ENCODE measurements at regions not wholly inside any gene's neighbourhood (a gene's known extent, or its start where the extent isn't known, plus 50 kb on each side); places are given as distances from the start of the nearest gene placed in this dataset.

DNA sequence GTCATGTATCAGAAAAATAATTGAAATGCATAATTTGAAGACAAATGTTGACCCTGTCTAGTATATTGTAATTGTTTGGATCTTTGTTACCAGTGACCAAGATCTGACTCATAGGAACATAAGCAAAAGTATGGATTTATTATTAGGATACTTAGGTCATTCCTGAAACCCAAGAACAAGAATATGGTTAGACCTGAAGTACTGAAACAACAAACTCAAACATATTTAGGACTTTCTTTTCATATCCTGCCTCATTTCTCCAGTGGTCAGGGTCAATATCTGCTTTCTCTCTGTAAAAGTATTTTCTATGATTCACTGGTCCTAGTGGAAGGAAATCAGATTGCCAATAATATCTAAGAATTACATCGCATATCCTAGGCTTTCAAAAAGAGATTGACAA is 1937.1 kb upstream of the WWC1 start:
- Mint-ChIP-seq H3K9me3 (ENCODE audit: insufficient read depth) (peaks cover 7% of the 10 kb centered on the region), H3K4me1 (ENCODE audit: low read depth) (no peaks in the 10 kb centered on the region), H3K27me3 (ENCODE audit: low read depth) (no peaks in the 10 kb centered on the region), H3K4me3 (no peak overlapping the region), H3K27ac (no peak overlapping the region), H3K36me3 (ENCODE audit: low read depth) (no peaks in the 10 kb centered on the region)
- ChIA-PET CTCF (no interaction called here), POLR2A (no interaction called here)
- ATAC-seq (no peak), DNase-seq (no peak)

- ChIA-PET CTCF (no interaction called here), POLR2A (no interaction called here)
- Mint-ChIP-seq H3K4me1 (ENCODE audit: low read depth) (no peaks in the 10 kb centered on the region), H3K27me3 (ENCODE audit: low read depth) (no peaks in the 10 kb centered on the region), H3K4me3 (no peak overlapping the region), H3K9me3 (ENCODE audit: insufficient read depth) (peaks cover 7% of the 10 kb centered on the region), H3K27ac (no peak overlapping the region), H3K36me3 (ENCODE audit: low read depth) (no peaks in the 10 kb centered on the region)
- no peak for ATAC-seq
- DNase-seq: no peak
These were observed 1935.3 kb upstream of the WWC1 start for GRCh38 chr5:166356096-166356495.

DNA sequence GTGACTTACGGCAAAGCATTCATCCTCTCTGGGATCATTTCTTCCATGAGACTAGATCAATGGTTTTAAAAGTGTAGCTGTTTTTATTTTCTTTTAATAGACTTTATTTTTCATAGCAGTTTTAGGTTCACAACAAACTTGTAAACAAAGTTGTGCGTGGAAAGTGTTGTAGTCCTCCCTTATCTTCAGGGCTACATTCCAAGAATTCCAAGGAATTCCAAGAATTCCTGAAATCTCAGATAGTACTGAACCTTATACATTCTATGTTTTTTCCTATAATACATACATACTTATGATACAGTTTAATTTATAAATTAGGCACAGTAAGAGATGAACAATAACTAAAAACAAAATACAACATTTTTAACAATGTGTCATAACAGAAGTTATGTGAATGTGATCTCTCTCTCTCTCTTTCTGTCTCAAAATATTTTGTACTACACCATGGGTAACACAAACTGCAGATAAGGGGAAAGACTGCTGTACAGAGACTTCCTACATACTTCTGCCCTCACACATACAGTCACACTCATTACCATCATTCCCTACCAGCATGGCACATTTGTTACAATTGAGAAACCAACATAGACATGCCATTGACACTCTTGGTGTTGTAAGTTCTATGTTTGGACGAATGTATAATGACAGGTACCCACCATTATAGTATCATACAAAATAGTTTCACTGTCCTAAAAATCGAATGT is 1933.2 kb upstream of the WWC1 start:
- H3K36me3 Mint-ChIP-seq (ENCODE audit: low read depth): no peaks in the 10 kb centered on the region
- no peaks in the 10 kb centered on the region for H3K4me1 Mint-ChIP-seq (ENCODE audit: low read depth)
- ChIA-PET POLR2A (no interaction called here), CTCF (no interaction called here)
- no peak for DNase-seq
- ATAC-seq: no peak
- peaks cover 11% of the 10 kb centered on the region for H3K9me3 Mint-ChIP-seq (ENCODE audit: insufficient read depth)
- no peak overlapping the region for H3K4me3 Mint-ChIP-seq
- H3K27ac Mint-ChIP-seq: no peak overlapping the region
- H3K27me3 Mint-ChIP-seq (ENCODE audit: low read depth): no peaks in the 10 kb centered on the region

DNA sequence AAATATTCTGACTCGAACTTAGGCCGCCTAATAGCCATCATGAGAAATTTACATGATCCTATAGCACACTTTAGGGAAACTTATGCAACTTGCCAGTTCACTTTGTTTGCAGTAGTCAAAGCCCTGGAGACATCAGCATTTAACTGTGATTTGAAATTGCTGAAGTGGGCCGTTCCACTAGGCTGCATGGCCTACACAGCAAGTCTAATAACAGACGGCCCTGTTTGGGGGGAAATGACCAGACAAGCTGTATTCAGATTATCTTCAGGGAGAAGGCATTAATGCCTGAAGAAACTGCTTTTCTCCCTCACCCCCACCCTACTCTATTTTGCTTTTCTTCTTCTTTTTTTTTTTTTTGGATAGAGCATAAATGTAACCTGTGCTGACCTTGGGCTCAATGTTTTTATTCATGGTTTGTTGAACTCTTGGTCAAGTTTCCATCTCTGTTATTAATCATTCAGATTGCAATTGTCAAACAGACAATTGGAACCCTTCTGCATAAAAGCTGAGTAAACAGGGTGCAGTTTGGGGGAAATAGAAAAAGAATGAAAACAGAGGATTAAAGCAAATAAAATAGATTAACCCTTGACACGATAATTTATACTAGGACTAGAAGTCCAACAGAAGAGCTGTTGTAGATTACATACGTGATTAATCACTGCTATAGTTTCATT is 1928.2 kb upstream of the WWC1 start:
- no peak overlapping the region for H3K4me3 Mint-ChIP-seq
- ATAC-seq (no peak), DNase-seq (no peak)
- no peaks in the 10 kb centered on the region for H3K4me1 Mint-ChIP-seq (ENCODE audit: low read depth)
- ChIA-PET POLR2A (no interaction called here), CTCF (no interaction called here)
- H3K27ac Mint-ChIP-seq: no peak overlapping the region
- H3K27me3 Mint-ChIP-seq (ENCODE audit: low read depth): no peaks in the 10 kb centered on the region
- H3K36me3 Mint-ChIP-seq (ENCODE audit: low read depth): no peaks in the 10 kb centered on the region
- H3K9me3 Mint-ChIP-seq (ENCODE audit: insufficient read depth): peaks cover 7% of the 10 kb centered on the region

DNA sequence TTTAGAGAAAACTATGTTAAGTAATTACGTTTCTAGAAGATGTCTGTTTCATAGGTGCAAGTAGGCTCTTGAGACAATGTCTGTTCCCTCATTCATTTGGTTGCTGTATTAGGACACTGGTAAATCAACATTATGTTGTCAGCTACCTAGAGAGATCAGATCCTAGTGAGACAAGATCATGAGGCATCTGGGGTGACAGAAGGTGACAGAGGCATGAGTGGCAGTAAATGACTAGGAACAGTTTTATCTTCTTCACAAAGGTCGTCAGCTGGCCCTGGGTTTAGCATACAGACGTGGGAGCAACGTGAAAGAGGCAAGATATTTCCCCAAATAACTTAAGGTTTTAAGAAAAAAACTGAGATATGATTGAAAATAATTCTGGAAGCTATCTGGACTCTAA is 1926.3 kb upstream of the WWC1 start:
- ATAC-seq (no peak), DNase-seq (no peak)
- CTCF ChIA-PET: no interaction called here
- POLR2A ChIA-PET: no interaction called here
- Mint-ChIP-seq H3K9me3 (ENCODE audit: insufficient read depth) (peaks cover 7% of the 10 kb centered on the region), H3K4me1 (ENCODE audit: low read depth) (no peaks in the 10 kb centered on the region), H3K36me3 (ENCODE audit: low read depth) (no peaks in the 10 kb centered on the region), H3K27ac (no peak overlapping the region), H3K27me3 (ENCODE audit: low read depth) (no peaks in the 10 kb centered on the region), H3K4me3 (no peak overlapping the region)

DNA sequence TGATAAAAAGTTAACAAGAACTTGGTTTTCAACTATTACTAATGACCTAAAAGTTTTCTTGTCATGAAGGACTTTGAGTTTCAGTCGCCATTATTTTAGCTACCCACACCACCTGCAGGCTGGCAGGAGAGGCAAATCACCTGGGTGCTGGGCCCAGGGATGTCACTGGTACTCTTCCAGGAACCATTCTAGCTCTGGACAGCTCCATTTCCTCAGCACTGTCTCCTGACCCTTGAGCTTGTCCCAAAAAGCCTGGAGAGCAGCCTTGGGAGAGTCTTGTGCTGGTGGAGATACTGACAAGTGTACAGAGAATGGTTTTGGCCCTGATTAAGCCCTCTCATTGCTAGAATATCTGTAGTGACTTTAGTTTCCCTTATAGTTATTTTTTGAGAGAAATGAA is 1924.1 kb upstream of the WWC1 start:
- Mint-ChIP-seq H3K4me3 (no peak overlapping the region), H3K36me3 (ENCODE audit: low read depth) (no peaks in the 10 kb centered on the region), H3K4me1 (ENCODE audit: low read depth) (no peaks in the 10 kb centered on the region), H3K27ac (no peak overlapping the region), H3K9me3 (ENCODE audit: insufficient read depth) (peaks cover 7% of the 10 kb centered on the region), H3K27me3 (ENCODE audit: low read depth) (no peaks in the 10 kb centered on the region)
- POLR2A ChIA-PET: no interaction called here
- ATAC-seq (no peak), DNase-seq (no peak)
- CTCF ChIA-PET: no interaction called here

GRCh38 chr5:166369346-166369745 is 1922.1 kb upstream of the WWC1 start:
- H3K36me3 Mint-ChIP-seq (ENCODE audit: low read depth): no peaks in the 10 kb centered on the region
- H3K27me3 Mint-ChIP-seq (ENCODE audit: low read depth): no peaks in the 10 kb centered on the region
- H3K4me1 Mint-ChIP-seq (ENCODE audit: low read depth): no peaks in the 10 kb centered on the region
- peaks cover 5% of the 10 kb centered on the region for H3K9me3 Mint-ChIP-seq (ENCODE audit: insufficient read depth)
- no peak overlapping the region for H3K27ac Mint-ChIP-seq
- no peak overlapping the region for H3K4me3 Mint-ChIP-seq
- POLR2A ChIA-PET: no interaction called here
- ATAC-seq (no peak), DNase-seq (no peak)
- CTCF ChIA-PET: no interaction called here

DNA sequence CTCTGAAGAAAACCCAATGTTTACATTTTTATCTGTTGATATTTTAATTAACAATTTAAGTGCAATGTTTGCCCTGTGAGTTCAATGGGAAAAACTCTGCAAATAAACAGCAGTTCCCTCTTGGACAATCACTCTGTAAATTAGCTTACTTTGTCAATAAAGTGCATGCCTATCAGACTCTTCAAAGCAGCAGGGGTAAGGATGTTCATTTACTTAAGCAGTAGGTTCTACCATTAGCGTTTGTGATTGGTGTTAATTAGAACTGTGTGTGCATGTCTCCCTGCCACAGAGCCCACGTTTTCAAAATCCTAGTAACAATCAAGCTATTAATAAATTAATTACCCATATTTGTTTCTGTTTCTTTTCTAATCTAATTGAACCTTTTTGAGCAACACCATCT is 1921.6 kb upstream of the WWC1 start:
- Mint-ChIP-seq H3K9me3 (ENCODE audit: insufficient read depth) (peaks cover 5% of the 10 kb centered on the region), H3K4me3 (no peak overlapping the region), H3K36me3 (ENCODE audit: low read depth) (no peaks in the 10 kb centered on the region), H3K27me3 (ENCODE audit: low read depth) (no peaks in the 10 kb centered on the region), H3K27ac (no peak overlapping the region), H3K4me1 (ENCODE audit: low read depth) (no peaks in the 10 kb centered on the region)
- ChIA-PET POLR2A (no interaction called here), CTCF (no interaction called here)
- ATAC-seq (no peak), DNase-seq (no peak)

- Mint-ChIP-seq H3K4me3 (no peak overlapping the region), H3K27me3 (ENCODE audit: low read depth) (no peaks in the 10 kb centered on the region), H3K9me3 (ENCODE audit: insufficient read depth) (peaks cover 5% of the 10 kb centered on the region), H3K27ac (no peak overlapping the region), H3K4me1 (ENCODE audit: low read depth) (no peaks in the 10 kb centered on the region), H3K36me3 (ENCODE audit: low read depth) (no peaks in the 10 kb centered on the region)
- ATAC-seq (no peak), DNase-seq (no peak)
- POLR2A ChIA-PET: no interaction called here
- CTCF ChIA-PET: no interaction called here
These were observed 1920.3 kb upstream of the WWC1 start for GRCh38 chr5:166370928-166371690.

GRCh38 chr5:166373817-166374216 is 1917.6 kb upstream of the WWC1 start:
- ChIA-PET POLR2A (no interaction called here), CTCF (no interaction called here)
- no peak overlapping the region for H3K4me3 Mint-ChIP-seq
- no peak for DNase-seq
- H3K36me3 Mint-ChIP-seq (ENCODE audit: low read depth): no peaks in the 10 kb centered on the region
- no peaks in the 10 kb centered on the region for H3K27me3 Mint-ChIP-seq (ENCODE audit: low read depth)
- no peaks in the 10 kb centered on the region for H3K4me1 Mint-ChIP-seq (ENCODE audit: low read depth)
- H3K9me3 Mint-ChIP-seq (ENCODE audit: insufficient read depth): peaks cover 11% of the 10 kb centered on the region
- ATAC-seq: no peak
- no peak overlapping the region for H3K27ac Mint-ChIP-seq

DNA sequence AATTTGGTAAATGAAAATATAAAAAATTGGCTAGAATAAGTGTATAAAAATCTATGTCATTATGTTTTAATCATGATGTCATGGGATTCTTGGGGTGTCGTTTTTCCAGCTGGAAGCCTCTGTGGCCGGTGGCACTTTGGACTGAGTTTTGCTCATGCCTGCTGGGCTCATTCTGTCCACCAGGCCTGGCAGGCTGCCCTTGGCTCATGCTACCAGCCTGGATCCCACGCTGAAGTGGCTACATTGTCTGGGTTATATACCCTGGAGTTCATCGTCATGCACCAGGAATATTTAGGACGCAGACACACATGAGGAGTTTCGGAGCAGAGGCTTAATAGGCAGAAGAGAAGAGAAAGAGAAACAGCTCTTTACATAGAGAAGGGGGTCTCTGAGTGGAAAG is 1913.7 kb upstream of the WWC1 start:
- DNase-seq (no peak), ATAC-seq (no peak)
- no peak overlapping the region for H3K4me3 Mint-ChIP-seq
- no peaks in the 10 kb centered on the region for H3K36me3 Mint-ChIP-seq (ENCODE audit: low read depth)
- ChIA-PET CTCF (no interaction called here), POLR2A (no interaction called here)
- H3K27ac Mint-ChIP-seq: no peak overlapping the region
- H3K9me3 Mint-ChIP-seq (ENCODE audit: insufficient read depth): peaks cover 15% of the 10 kb centered on the region
- no peaks in the 10 kb centered on the region for H3K4me1 Mint-ChIP-seq (ENCODE audit: low read depth)
- no peaks in the 10 kb centered on the region for H3K27me3 Mint-ChIP-seq (ENCODE audit: low read depth)

- H3K9me3 Mint-ChIP-seq (ENCODE audit: insufficient read depth): peaks cover 13% of the 10 kb centered on the region
- DNase-seq: no peak
- no peak for ATAC-seq
- H3K27me3 Mint-ChIP-seq (ENCODE audit: low read depth): no peaks in the 10 kb centered on the region
- no peak overlapping the region for H3K4me3 Mint-ChIP-seq
- no peaks in the 10 kb centered on the region for H3K4me1 Mint-ChIP-seq (ENCODE audit: low read depth)
- H3K27ac Mint-ChIP-seq: no peak overlapping the region
- ChIA-PET POLR2A (no interaction called here), CTCF (no interaction called here)
- H3K36me3 Mint-ChIP-seq (ENCODE audit: low read depth): no peaks in the 10 kb centered on the region
These were observed 1911.9 kb upstream of the WWC1 start for GRCh38 chr5:166379517-166379916.

Measured in activated CD8-positive, alpha-beta T cell treated with anti-CD3 and anti-CD28 coated beads, Interleukin-2, amount 10 ng/mL, durations not matched to agents 7 days and 5 days (primary cell).